ENCODE measurements at regions not wholly inside any gene's neighbourhood (a gene's known extent, or its start where the extent isn't known, plus 50 kb on each side); places are given as distances from the start of the nearest gene placed in this dataset.

- TF ChIP-seq CTCF (IDR thresholded peaks at IDR 0.05), result no peak
- TF ChIP-seq POLR2A (IDR thresholded peaks at IDR 0.05), result no peak
Observed at GRCh38 chr11:127895776-127896175, 691.6 kb downstream of the ETS1 start.

All from uterus (tissue), 2 donors.